AG10803 (cell line): ENCODE measurements at regions not wholly inside any gene's neighbourhood (a gene's known extent, or its start where the extent isn't known, plus 50 kb on each side); places are given as distances from the start of the nearest gene placed in this dataset.
"Not testable (repeated sequence)": the region's sequence is repeated elsewhere in the genome, so short reads cannot be mapped to it uniquely, and the experiment has no call there.

Experiments used
- DNase-seq: peaks from one replicate; pipeline ENCODE4 v3.0.0; 2010; ENCODE audit warnings: low read depth
- H3K4me3 ChIP-seq: 2 replicates; pipeline ENCODE4 v1.5.1; 2011; ENCODE audit warnings: mild to moderate bottlenecking, low read length, control low read depth
- CTCF ChIP-seq: conservative IDR thresholded peaks from 2 replicates; pipeline ENCODE4 v1.5.1; 2011; ENCODE audit warnings: mild to moderate bottlenecking, low read length, control low read depth, inconsistent platforms

GRCh38 chr11:96576383-96576782 is 186.6 kb downstream of the JRKL start:
- H3K4me3 ChIP-seq = no peak overlapping the region
- no peak for DNase-seq
- TF ChIP-seq CTCF = no peak

- H3K4me3 ChIP-seq = no peak overlapping the region
- no peak for DNase-seq
- no peak for TF ChIP-seq CTCF
Measured at GRCh38 chr11:96578379-96578778, 188.6 kb downstream of the JRKL start.

DNA sequence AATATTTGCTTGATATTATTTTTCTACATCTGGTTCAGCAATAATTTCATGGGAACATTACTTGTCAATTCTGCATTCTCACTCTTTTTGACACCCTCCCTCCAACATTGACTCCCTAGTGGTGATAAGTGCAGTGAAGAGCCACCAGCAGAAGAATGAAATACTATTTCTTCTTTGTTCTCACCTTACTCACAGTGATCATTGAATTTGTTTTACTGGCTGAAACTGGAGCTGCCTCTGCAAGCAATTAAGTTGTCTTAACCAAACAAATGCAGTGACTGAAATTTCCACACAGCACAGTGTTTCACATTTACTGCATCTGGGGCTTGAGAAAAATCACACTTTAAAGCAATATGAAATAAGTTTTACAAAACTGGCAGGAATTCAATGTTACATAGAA is 189.8 kb downstream of the JRKL start:
- no peak for TF ChIP-seq CTCF
- no peak overlapping the region for H3K4me3 ChIP-seq
- DNase-seq = no peak

GRCh38 chr11:96580476-96581040 is 190.7 kb downstream of the JRKL start:
- H3K4me3 ChIP-seq = no peak overlapping the region
- no peak for TF ChIP-seq CTCF
- no peak for DNase-seq

GRCh38 chr11:96585944-96586880 is 196.4 kb downstream of the JRKL start:
- not testable (repeated sequence) for DNase-seq, H3K4me3 ChIP-seq

- DNase-seq, H3K4me3 ChIP-seq: not testable (repeated sequence)
Measured at GRCh38 chr11:96588793-96589192, 199.0 kb downstream of the JRKL start.

GRCh38 chr11:96595011-96595410 is 205.2 kb downstream of the JRKL start:
- TF ChIP-seq CTCF = no peak
- no peak for DNase-seq
- H3K4me3 ChIP-seq = no peak overlapping the region

GRCh38 chr11:96607864-96608558 is 218.2 kb downstream of the JRKL start:
- no peak overlapping the region for H3K4me3 ChIP-seq
- DNase-seq = no peak
- TF ChIP-seq CTCF = no peak
